Tibial artery (tissue), 4 donors: ENCODE measurements at regions not wholly inside any gene's neighbourhood (a gene's known extent, or its start where the extent isn't known, plus 50 kb on each side); places are given as distances from the start of the nearest gene placed in this dataset.
A peak's percentile ranks its signal among the peaks of the same experiment; 100 is the strongest.

Source experiments
- DNase-seq, 2 donors: peaks; one replicate each; pipeline ENCODE4 v3.0.0-alpha.2; 2019
- H3K27ac ChIP-seq, 2 donors: fragments of 200-600 bp; sonication (generic) in 1 of 2; 1 replicate in 1 of 2; 2 replicates in 1 of 2; pipeline ENCODE4 v1.5.1; 2018 to 2019; ENCODE audit warnings: mild to moderate bottlenecking in 1 of 2
- H3K27me3 ChIP-seq, 2 donors: fragments of 200-600 bp; sonication (generic) in 1 of 2; one replicate each; pipeline versions ENCODE4 v1.5.1 to v1.6.0; 2016 to 2019
- H3K36me3 ChIP-seq, 3 donors: fragments of 200-600 bp; sonication (generic) in 2 of 3; one replicate each; pipeline ENCODE4 v1.5.1; 2016 to 2019; ENCODE audit warnings: mild to moderate bottlenecking in 2 of 3
- H3K4me1 ChIP-seq, 4 donors: fragments of 200-600 bp; sonication (generic) in 2 of 4; 1 replicate in 3 of 4; 2 replicates in 1 of 4; pipeline ENCODE4 v1.5.1; 2016 to 2019
- H3K4me3 ChIP-seq, 2 donors: fragments of 200-600 bp; sonication (generic) in 1 of 2; 1 replicate in 1 of 2; 2 replicates in 1 of 2; pipeline ENCODE4 v1.5.1; 2018 to 2019; ENCODE audit warnings: mild to moderate bottlenecking in 2 of 2
- H3K9me3 ChIP-seq, 3 donors: fragments of 200-600 bp; sonication (generic) in 1 of 3; one replicate each; pipeline ENCODE4 v1.5.1; 2016 to 2019
- CTCF ChIP-seq, 2 experiments: fragments of 200-600 bp in 1 of 2; fragments of 450-650 bp in 1 of 2; IDR thresholded peaks; one replicate each; pipeline ENCODE4 v1.5.1; 2017 to 2019; ENCODE audit warnings: antibody characterized with exemption in 2 of 2, mild to moderate bottlenecking in 1 of 2, moderate library complexity in 1 of 2
- intact Hi-C: fragments of 100-400 bp; cut with DNase I; formaldehyde crosslinking; loops from one replicate; pipeline ENCODE4 v1.15.0; 2023; ENCODE audit warnings: low total_unique reads

GRCh38 chr12:29050503-29050902 lies 98.6 kb upstream of the FAR2 start:
- TF ChIP-seq CTCF (IDR thresholded peaks at IDR 0.05) = no peak
- Histone ChIP-seq H3K4me1 (no peaks in the 10 kb centered on the region), H3K4me3 (no peak overlapping the region), H3K36me3 (no peaks in the 10 kb centered on the region), H3K27ac (no peak overlapping the region), H3K9me3 (no peaks in the 10 kb centered on the region), H3K27me3 (no peaks in the 10 kb centered on the region)
- no peak for DNase-seq
- intact Hi-C loops = no loop called here

- Histone ChIP-seq H3K4me3 (no peak overlapping the region), H3K4me1 (no peaks in the 10 kb centered on the region), H3K27ac (no peak overlapping the region), H3K27me3 (no peaks in the 10 kb centered on the region), H3K9me3 (no peaks in the 10 kb centered on the region), H3K36me3 (no peaks in the 10 kb centered on the region)
- intact Hi-C loops = no loop called here
- TF ChIP-seq CTCF (IDR thresholded peaks at IDR 0.05) = no peak
- DNase-seq = no peak
Observed at GRCh38 chr12:29051221-29051620, 97.9 kb upstream of the FAR2 start.

- intact Hi-C loops = no loop called here
- Histone ChIP-seq H3K9me3 (no peaks in the 10 kb centered on the region), H3K4me1 (no peaks in the 10 kb centered on the region), H3K4me3 (no peak overlapping the region), H3K27ac (no peak overlapping the region), H3K36me3 (no peaks in the 10 kb centered on the region), H3K27me3 (no peaks in the 10 kb centered on the region)
- TF ChIP-seq CTCF (IDR thresholded peaks at IDR 0.05) = no peak
- DNase-seq = no peak
Observed at GRCh38 chr12:29053567-29053966, 95.5 kb upstream of the FAR2 start.

GRCh38 chr12:29054858-29055663 lies 94.0 kb upstream of the FAR2 start:
- intact Hi-C loops = no loop called here
- Histone ChIP-seq H3K9me3 (no peaks in the 10 kb centered on the region), H3K4me1 (no peaks in the 10 kb centered on the region), H3K36me3 (no peaks in the 10 kb centered on the region), H3K27ac (no peak overlapping the region), H3K27me3 (no peaks in the 10 kb centered on the region), H3K4me3 (no peak overlapping the region)
- TF ChIP-seq CTCF (IDR thresholded peaks at IDR 0.05) = no peak
- no peak for DNase-seq

- Histone ChIP-seq H3K36me3 (no peaks in the 10 kb centered on the region), H3K27me3 (no peaks in the 10 kb centered on the region), H3K4me3 (no peak overlapping the region), H3K9me3 (no peaks in the 10 kb centered on the region), H3K27ac (no peak overlapping the region), H3K4me1 (no peaks in the 10 kb centered on the region)
- peak in 1 of 2 donors; percentile 23 for DNase-seq
- intact Hi-C loops = no loop called here
- TF ChIP-seq CTCF (IDR thresholded peaks at IDR 0.05) = no peak
Observed at GRCh38 chr12:29066011-29066588, 83.0 kb upstream of the FAR2 start.
